HL-60 (cell line): ENCODE measurements at regions not wholly inside any gene's neighbourhood (a gene's known extent, or its start where the extent isn't known, plus 50 kb on each side); places are given as distances from the start of the nearest gene placed in this dataset.

Experiments
- CTCF ChIP-seq: IDR thresholded peaks from one replicate; pipeline ENCODE4 v1.5.1; 2011; ENCODE audit warnings: low read length, control low read depth, inconsistent platforms; ENCODE audit not compliant: insufficient read depth
- GABPA ChIP-seq: IDR thresholded peaks from 2 replicates; pipeline ENCODE4 v1.6.1; 2012; ENCODE audit warnings: low read depth
- POLR2AphosphoS5 ChIP-seq: IDR thresholded peaks from 2 replicates; pipeline ENCODE4 v1.6.1; 2012; ENCODE audit warnings: low read depth
- REST ChIP-seq: IDR thresholded peaks from 2 replicates; pipeline ENCODE4 v1.6.1; 2012; ENCODE audit warnings: low read depth; ENCODE audit not compliant: insufficient replicate concordance
- SPI1 ChIP-seq: IDR thresholded peaks from 2 replicates; pipeline ENCODE4 v1.6.1; 2012; ENCODE audit warnings: low read depth, mild to moderate bottlenecking, borderline replicate concordance

- no peak for TF ChIP-seq CTCF
- TF ChIP-seq REST, result no peak
- TF ChIP-seq POLR2AphosphoS5, result no peak
- TF ChIP-seq SPI1, result no peak
- no peak for TF ChIP-seq GABPA
Measured at GRCh38 chr11:116357784-116358544, 414.8 kb downstream of the BUD13 start.
